ENCODE measurements at regions not wholly inside any gene's neighbourhood (a gene's known extent, or its start where the extent isn't known, plus 50 kb on each side); places are given as distances from the start of the nearest gene placed in this dataset.

DNA sequence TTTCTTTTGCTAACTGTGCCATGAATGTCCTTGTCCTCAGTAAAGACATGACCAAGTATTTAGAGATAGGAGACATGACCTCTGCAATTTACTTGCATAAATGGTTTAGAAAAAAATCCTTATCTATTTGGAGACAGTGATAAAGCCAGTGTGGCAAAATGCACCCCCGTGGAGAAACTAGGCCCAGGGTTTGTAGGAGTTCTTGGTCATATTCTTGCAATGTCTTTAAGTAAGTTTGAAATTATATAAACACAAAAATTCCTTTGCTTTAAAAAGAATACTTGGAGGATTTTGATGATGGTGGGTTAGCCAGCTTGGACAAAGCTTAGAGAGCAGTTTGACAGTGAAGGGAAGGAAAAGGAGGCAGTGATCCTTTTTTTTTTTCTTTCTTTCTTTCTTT lies 101.9 kb upstream of the SLC45A1 start:
- Histone ChIP-seq H3K4me1 (ENCODE audit: control insufficient read depth in 4 of 4, insufficient read depth in 4 of 4, low read length in 3 of 4) (peaks cover 0 to 13% (median 3%) of the 10 kb centered on the region in 4 donors), H3K9ac (ENCODE audit: low read depth in 1 of 2, low read length in 2 of 2) (no peak overlapping the region), H3K4me3 (ENCODE audit: low read depth in 1 of 3, low read length in 3 of 3) (no peak overlapping the region), H3K9me3 (ENCODE audit: control insufficient read depth in 4 of 4, low read length in 3 of 4) (no peaks in the 10 kb centered on the region), H3K27ac (ENCODE audit: low read depth in 1 of 2, low read length in 2 of 2) (no peak overlapping the region), H3K27me3 (ENCODE audit: control insufficient read depth in 4 of 4, insufficient read depth in 4 of 4, low read length in 3 of 4) (no peaks in the 10 kb centered on the region), H3K36me3 (ENCODE audit: control insufficient read depth in 4 of 4, insufficient read depth in 3 of 4, low read depth in 1 of 4, low read length in 3 of 4) (no peaks in the 10 kb centered on the region)
- TF ChIP-seq RAD21 (IDR thresholded peaks at IDR 0.05), result no peak
- TF ChIP-seq, protein P1, sequence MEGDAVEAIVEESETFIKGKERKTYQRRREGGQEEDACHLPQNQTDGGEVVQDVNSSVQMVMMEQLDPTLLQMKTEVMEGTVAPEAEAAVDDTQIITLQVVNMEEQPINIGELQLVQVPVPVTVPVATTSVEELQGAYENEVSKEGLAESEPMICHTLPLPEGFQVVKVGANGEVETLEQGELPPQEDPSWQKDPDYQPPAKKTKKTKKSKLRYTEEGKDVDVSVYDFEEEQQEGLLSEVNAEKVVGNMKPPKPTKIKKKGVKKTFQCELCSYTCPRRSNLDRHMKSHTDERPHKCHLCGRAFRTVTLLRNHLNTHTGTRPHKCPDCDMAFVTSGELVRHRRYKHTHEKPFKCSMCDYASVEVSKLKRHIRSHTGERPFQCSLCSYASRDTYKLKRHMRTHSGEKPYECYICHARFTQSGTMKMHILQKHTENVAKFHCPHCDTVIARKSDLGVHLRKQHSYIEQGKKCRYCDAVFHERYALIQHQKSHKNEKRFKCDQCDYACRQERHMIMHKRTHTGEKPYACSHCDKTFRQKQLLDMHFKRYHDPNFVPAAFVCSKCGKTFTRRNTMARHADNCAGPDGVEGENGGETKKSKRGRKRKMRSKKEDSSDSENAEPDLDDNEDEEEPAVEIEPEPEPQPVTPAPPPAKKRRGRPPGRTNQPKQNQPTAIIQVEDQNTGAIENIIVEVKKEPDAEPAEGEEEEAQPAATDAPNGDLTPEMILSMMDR (IDR thresholded peaks at IDR 0.05; ENCODE audit: low read depth, low read length, missing input control), result no peak
- TF ChIP-seq TAF1 (conservative IDR thresholded peaks at IDR 0.05), result no peak
- TF ChIP-seq EGR1 (IDR thresholded peaks at IDR 0.05; ENCODE audit: low read depth in 2 of 2), result no peak
- TF ChIP-seq GABPA (IDR thresholded peaks at IDR 0.05 in 1 of 2, conservative IDR thresholded peaks at IDR 0.05 in 1 of 2), result no peak
- TF ChIP-seq HNF4A (conservative IDR thresholded peaks at IDR 0.05), result no peak
- TF ChIP-seq, protein P2, sequence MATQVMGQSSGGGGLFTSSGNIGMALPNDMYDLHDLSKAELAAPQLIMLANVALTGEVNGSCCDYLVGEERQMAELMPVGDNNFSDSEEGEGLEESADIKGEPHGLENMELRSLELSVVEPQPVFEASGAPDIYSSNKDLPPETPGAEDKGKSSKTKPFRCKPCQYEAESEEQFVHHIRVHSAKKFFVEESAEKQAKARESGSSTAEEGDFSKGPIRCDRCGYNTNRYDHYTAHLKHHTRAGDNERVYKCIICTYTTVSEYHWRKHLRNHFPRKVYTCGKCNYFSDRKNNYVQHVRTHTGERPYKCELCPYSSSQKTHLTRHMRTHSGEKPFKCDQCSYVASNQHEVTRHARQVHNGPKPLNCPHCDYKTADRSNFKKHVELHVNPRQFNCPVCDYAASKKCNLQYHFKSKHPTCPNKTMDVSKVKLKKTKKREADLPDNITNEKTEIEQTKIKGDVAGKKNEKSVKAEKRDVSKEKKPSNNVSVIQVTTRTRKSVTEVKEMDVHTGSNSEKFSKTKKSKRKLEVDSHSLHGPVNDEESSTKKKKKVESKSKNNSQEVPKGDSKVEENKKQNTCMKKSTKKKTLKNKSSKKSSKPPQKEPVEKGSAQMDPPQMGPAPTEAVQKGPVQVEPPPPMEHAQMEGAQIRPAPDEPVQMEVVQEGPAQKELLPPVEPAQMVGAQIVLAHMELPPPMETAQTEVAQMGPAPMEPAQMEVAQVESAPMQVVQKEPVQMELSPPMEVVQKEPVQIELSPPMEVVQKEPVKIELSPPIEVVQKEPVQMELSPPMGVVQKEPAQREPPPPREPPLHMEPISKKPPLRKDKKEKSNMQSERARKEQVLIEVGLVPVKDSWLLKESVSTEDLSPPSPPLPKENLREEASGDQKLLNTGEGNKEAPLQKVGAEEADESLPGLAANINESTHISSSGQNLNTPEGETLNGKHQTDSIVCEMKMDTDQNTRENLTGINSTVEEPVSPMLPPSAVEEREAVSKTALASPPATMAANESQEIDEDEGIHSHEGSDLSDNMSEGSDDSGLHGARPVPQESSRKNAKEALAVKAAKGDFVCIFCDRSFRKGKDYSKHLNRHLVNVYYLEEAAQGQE (IDR thresholded peaks at IDR 0.05), result no peak
- 46% methylated on average over 1 of the region's 1 CpG for WGBS
- DNase-seq (ENCODE audit: low spot score), result no peak

DNA sequence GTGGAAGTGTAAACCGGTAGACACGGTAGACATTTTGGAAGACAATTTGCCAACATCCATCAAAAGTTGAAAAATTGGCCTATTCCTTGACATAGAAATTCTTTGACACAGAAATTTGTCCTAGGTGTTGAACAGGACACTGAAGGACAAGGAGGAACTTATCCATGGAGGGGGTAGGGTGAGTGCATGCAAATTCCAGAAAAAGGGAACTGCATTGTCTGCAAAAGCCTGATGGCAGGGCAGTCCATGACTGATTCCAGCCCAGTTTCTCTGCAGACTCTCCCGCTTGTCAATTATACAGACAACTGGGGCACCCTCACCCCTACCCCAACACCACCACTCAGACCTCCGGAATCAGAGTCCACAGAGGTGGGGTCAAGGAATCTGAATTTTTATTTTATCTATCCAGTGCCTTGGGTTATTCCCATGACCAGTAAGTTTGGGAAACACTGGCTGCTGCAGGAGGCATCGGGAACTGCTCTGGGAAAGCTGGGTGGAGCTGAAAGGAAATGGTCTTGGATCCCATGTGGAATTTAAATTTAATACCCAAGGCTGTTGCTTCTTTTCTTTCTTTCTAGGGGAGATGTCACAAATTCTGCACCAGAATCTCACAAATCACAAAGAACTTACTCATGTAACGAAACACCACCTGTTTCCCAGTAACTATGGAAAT lies 103.3 kb upstream of the SLC45A1 start:
- H3K27ac ChIP-seq (ENCODE audit: low read depth in 1 of 2, low read length in 2 of 2), result no peak overlapping the region
- no peaks in the 10 kb centered on the region for H3K27me3 ChIP-seq (ENCODE audit: control insufficient read depth in 4 of 4, insufficient read depth in 4 of 4, low read length in 3 of 4)
- H3K9me3 ChIP-seq (ENCODE audit: control insufficient read depth in 4 of 4, low read length in 3 of 4), result no peaks in the 10 kb centered on the region
- H3K36me3 ChIP-seq (ENCODE audit: control insufficient read depth in 4 of 4, insufficient read depth in 3 of 4, low read depth in 1 of 4, low read length in 3 of 4), result no peaks in the 10 kb centered on the region
- no peak overlapping the region for H3K4me3 ChIP-seq (ENCODE audit: low read depth in 1 of 3, low read length in 3 of 3)
- 92% methylated on average over 6 of the region's 6 CpGs for WGBS
- no peak for DNase-seq (ENCODE audit: low spot score)
- peak in 1 of 2 donors; percentile 14 for TF ChIP-seq RAD21 (IDR thresholded peaks at IDR 0.05)
- TF ChIP-seq TAF1 (conservative IDR thresholded peaks at IDR 0.05), result no peak
- H3K4me1 ChIP-seq (ENCODE audit: control insufficient read depth in 4 of 4, insufficient read depth in 4 of 4, low read length in 3 of 4), result peaks cover 0 to 13% (median 3%) of the 10 kb centered on the region in 4 donors
- H3K9ac ChIP-seq (ENCODE audit: low read depth in 1 of 2, low read length in 2 of 2), result no peak overlapping the region

DNA sequence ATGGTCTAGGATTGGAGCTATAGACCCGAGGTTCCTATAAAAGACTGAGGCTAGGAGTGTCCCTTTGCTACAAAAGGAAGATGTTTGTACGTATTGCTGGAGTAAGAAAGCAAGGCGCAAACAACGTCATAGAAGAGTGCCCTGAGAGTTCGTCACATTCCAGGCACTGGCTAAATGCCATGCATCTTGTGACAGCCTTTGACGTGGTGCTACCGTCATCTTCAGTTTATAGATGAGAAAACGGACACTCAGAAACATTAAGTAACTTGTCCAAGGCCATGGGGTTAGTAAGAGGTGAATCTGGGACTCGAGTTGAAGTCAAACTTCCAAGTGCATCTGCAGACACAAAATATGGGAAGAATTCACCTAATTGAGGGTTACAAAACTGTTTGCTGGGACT lies 104.2 kb upstream of the SLC45A1 start:
- no peaks in the 10 kb centered on the region for H3K27me3 ChIP-seq (ENCODE audit: control insufficient read depth in 4 of 4, insufficient read depth in 4 of 4, low read length in 3 of 4)
- TF ChIP-seq SP1 (IDR thresholded peaks at IDR 0.05), result no peak
- TF ChIP-seq, protein P2 (IDR thresholded peaks at IDR 0.05), result no peak
- TF ChIP-seq NR2F2 (IDR thresholded peaks at IDR 0.05), result no peak
- TF ChIP-seq, protein P3, sequence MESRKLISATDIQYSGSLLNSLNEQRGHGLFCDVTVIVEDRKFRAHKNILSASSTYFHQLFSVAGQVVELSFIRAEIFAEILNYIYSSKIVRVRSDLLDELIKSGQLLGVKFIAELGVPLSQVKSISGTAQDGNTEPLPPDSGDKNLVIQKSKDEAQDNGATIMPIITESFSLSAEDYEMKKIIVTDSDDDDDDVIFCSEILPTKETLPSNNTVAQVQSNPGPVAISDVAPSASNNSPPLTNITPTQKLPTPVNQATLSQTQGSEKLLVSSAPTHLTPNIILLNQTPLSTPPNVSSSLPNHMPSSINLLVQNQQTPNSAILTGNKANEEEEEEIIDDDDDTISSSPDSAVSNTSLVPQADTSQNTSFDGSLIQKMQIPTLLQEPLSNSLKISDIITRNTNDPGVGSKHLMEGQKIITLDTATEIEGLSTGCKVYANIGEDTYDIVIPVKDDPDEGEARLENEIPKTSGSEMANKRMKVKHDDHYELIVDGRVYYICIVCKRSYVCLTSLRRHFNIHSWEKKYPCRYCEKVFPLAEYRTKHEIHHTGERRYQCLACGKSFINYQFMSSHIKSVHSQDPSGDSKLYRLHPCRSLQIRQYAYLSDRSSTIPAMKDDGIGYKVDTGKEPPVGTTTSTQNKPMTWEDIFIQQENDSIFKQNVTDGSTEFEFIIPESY (IDR thresholded peaks at IDR 0.05), result no peak
- TF ChIP-seq GABPA (IDR thresholded peaks at IDR 0.05 in 1 of 2, conservative IDR thresholded peaks at IDR 0.05 in 1 of 2), result no peak
- no peaks in the 10 kb centered on the region for H3K9me3 ChIP-seq (ENCODE audit: control insufficient read depth in 4 of 4, low read length in 3 of 4)
- no peaks in the 10 kb centered on the region for H3K36me3 ChIP-seq (ENCODE audit: control insufficient read depth in 4 of 4, insufficient read depth in 3 of 4, low read depth in 1 of 4, low read length in 3 of 4)
- no peak for DNase-seq (ENCODE audit: low spot score)
- H3K4me1 ChIP-seq (ENCODE audit: control insufficient read depth in 4 of 4, insufficient read depth in 4 of 4, low read length in 3 of 4), result peaks cover 0 to 13% (median 3%) of the 10 kb centered on the region in 4 donors
- H3K27ac ChIP-seq (ENCODE audit: low read depth in 1 of 2, low read length in 2 of 2), result no peak overlapping the region
- H3K4me3 ChIP-seq (ENCODE audit: low read depth in 1 of 3, low read length in 3 of 3), result no peak overlapping the region
- no peak overlapping the region for H3K9ac ChIP-seq (ENCODE audit: low read depth in 1 of 2, low read length in 2 of 2)
- WGBS, result 85% methylated on average over 9 of the region's 9 CpGs
